Left ventricle myocardium inferior (tissue), 1 donor: ENCODE measurements at regions not wholly inside any gene's neighbourhood (a gene's known extent, or its start where the extent isn't known, plus 50 kb on each side); places are given as distances from the start of the nearest gene placed in this dataset.

Experiments
- DNase-seq: peaks from one replicate; pipeline ENCODE4 v3.0.0-alpha.2; 2020
- H3K27ac ChIP-seq: fragments of 200-600 bp; replicated peaks from 2 replicates; pipeline ENCODE4 v1.8.0; 2021
- H3K27me3 ChIP-seq: fragments of 200-600 bp; 2 replicates; pipeline ENCODE4 v1.8.0; 2021; ENCODE audit warnings: low read depth
- H3K36me3 ChIP-seq: fragments of 200-600 bp; 2 replicates; pipeline ENCODE4 v1.8.0; 2021
- H3K4me1 ChIP-seq: fragments of 200-600 bp; 2 replicates; pipeline ENCODE4 v1.8.0; 2021
- H3K4me3 ChIP-seq: fragments of 200-600 bp; 2 replicates; pipeline ENCODE4 v1.8.0; 2021; ENCODE audit warnings: mild to moderate bottlenecking, moderate library complexity
- H3K9me3 ChIP-seq: fragments of 200-600 bp; replicated peaks from 2 replicates; pipeline ENCODE4 v1.8.0; 2021
- CTCF ChIP-seq: fragments of 200-600 bp; IDR thresholded peaks from 2 replicates; pipeline ENCODE4 v1.8.0; 2021; ENCODE audit warnings: antibody characterized with exemption, mild to moderate bottlenecking, borderline replicate concordance
- intact Hi-C: fragments of 100-400 bp; cut with micrococcal nuclease; formaldehyde crosslinking; loops from one replicate; pipeline ENCODE4 v1.11.0; 2022
- donor health status: DM: no; HTN: yes; CAD: no; lungs with severe emphysema.

GRCh38 chr6:95408111-95408510 lies 169.2 kb upstream of the MANEA start:
- Histone ChIP-seq H3K36me3 (no peaks in the 10 kb centered on the region), H3K4me1 (no peaks in the 10 kb centered on the region), H3K4me3 (no peak overlapping the region), H3K9me3 (no peaks in the 10 kb centered on the region), H3K27me3 (no peaks in the 10 kb centered on the region), H3K27ac (no peak overlapping the region)
- no peak for DNase-seq
- intact Hi-C loops, result no loop called here
- no peak for TF ChIP-seq CTCF

DNA sequence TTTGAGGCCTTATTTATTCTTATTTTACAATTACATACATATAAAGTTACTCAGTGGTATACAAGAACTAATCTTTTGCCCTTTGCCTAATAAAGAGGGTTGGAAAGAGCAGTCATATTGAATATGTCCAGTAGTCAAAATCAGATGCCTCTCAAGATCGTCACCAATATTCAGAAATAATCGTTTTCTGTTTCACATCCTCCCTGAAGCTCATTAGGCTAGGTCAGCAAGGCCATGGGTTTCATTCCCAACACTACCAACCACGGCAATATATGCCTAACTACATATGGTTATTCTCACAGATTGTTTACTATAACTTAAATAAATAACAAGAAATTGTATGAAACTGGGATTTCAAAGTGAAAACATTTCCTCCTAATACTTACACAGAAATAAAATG lies 167.2 kb upstream of the MANEA start:
- no peaks in the 10 kb centered on the region for H3K27me3 ChIP-seq
- no peaks in the 10 kb centered on the region for H3K9me3 ChIP-seq
- H3K4me1 ChIP-seq, result no peaks in the 10 kb centered on the region
- no peaks in the 10 kb centered on the region for H3K36me3 ChIP-seq
- H3K4me3 ChIP-seq, result no peak overlapping the region
- no peak for TF ChIP-seq CTCF
- DNase-seq, result no peak
- intact Hi-C loops, result no loop called here
- H3K27ac ChIP-seq, result no peak overlapping the region

GRCh38 chr6:95413789-95414188 lies 163.5 kb upstream of the MANEA start:
- no peak for DNase-seq
- Histone ChIP-seq H3K27ac (no peak overlapping the region), H3K27me3 (no peaks in the 10 kb centered on the region), H3K4me3 (no peak overlapping the region), H3K9me3 (no peaks in the 10 kb centered on the region), H3K36me3 (no peaks in the 10 kb centered on the region), H3K4me1 (no peaks in the 10 kb centered on the region)
- no peak for TF ChIP-seq CTCF
- intact Hi-C loops, result no loop called here

DNA sequence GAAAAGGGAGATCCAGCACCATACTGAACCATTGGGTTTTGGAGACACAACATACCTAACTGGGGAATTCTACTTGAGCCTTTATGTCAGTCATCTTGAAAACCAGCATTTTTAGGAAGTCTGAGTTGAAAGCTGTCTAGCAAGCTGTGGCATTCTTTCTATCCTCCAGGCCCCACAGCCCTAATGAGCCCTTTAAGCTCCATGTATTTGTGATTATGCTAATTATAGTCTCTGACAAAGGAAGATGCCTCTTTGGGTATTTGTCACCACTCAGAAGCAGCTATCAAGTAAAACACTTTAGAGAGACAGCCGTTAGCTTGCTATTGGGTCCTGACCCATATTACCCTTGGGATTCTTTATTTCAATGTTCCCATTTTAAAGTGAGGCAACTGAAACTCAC lies 159.5 kb upstream of the MANEA start:
- no peaks in the 10 kb centered on the region for H3K27me3 ChIP-seq
- no peak for TF ChIP-seq CTCF
- H3K4me3 ChIP-seq, result no peak overlapping the region
- H3K36me3 ChIP-seq, result no peaks in the 10 kb centered on the region
- no peak for DNase-seq
- no peaks in the 10 kb centered on the region for H3K4me1 ChIP-seq
- no peak overlapping the region for H3K27ac ChIP-seq
- intact Hi-C loops, result no loop called here
- H3K9me3 ChIP-seq, result peaks cover 29% of the 10 kb centered on the region

GRCh38 chr6:95420792-95421191 lies 156.5 kb upstream of the MANEA start:
- TF ChIP-seq CTCF, result no peak

DNA sequence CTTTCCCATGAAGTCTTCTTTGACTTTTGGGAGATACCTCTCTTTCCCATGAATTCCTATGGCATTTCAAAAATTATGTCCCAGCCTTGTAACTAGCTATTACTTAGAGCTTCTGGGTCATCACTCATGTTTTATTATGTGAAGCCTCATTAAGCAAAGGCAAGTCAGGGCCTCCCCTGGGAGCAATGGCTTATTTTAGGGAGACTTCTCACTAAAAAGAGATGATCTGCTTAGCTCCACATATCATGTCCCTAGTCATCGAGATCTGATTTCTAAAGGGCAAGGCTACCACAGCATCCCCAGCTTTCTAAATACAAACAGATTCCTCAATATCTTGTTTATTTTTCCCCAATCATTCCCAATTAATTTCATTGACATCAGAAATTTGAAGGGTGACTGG lies 154.0 kb upstream of the MANEA start:
- DNase-seq, result no peak
- intact Hi-C loops, result no loop called here
- Histone ChIP-seq H3K27ac (no peak overlapping the region), H3K4me1 (no peaks in the 10 kb centered on the region), H3K27me3 (no peaks in the 10 kb centered on the region), H3K9me3 (peaks cover 29% of the 10 kb centered on the region), H3K4me3 (no peak overlapping the region), H3K36me3 (no peaks in the 10 kb centered on the region)
- no peak for TF ChIP-seq CTCF

More at GRCh38 chr6:95420792-95421191, 156.5 kb upstream of the MANEA start:
- intact Hi-C loops, result no loop called here
- DNase-seq, result no peak
- no peaks in the 10 kb centered on the region for H3K36me3 ChIP-seq
- no peak overlapping the region for H3K4me3 ChIP-seq
- no peaks in the 10 kb centered on the region for H3K4me1 ChIP-seq
- no peaks in the 10 kb centered on the region for H3K27me3 ChIP-seq
- no peak overlapping the region for H3K27ac ChIP-seq
- H3K9me3 ChIP-seq, result peaks cover 29% of the 10 kb centered on the region
